Transverse colon (tissue), 4 donors: ENCODE measurements at regions not wholly inside any gene's neighbourhood (a gene's known extent, or its start where the extent isn't known, plus 50 kb on each side); places are given as distances from the start of the nearest gene placed in this dataset.

Source experiments
- CTCF ChIP-seq, 5 experiments: fragments of 200-600 bp in 3 of 5; fragments of 450-650 bp in 2 of 5; sonication (generic) in 3 of 5; IDR thresholded peaks; 1 replicate in 2 of 5; 2 replicates in 3 of 5; pipeline ENCODE4 v1.5.1; 2016 to 2017; ENCODE audit warnings: antibody characterized with exemption in 5 of 5, inconsistent platforms in 3 of 5, mild to moderate bottlenecking in 2 of 5, moderate library complexity in 1 of 5
- POLR2AphosphoS5 ChIP-seq, 3 donors: sonication (generic); formaldehyde crosslinking; IDR thresholded peaks; one replicate each; pipeline ENCODE4 v1.6.1; 2016; ENCODE audit warnings: antibody characterized with exemption in 3 of 3

DNA sequence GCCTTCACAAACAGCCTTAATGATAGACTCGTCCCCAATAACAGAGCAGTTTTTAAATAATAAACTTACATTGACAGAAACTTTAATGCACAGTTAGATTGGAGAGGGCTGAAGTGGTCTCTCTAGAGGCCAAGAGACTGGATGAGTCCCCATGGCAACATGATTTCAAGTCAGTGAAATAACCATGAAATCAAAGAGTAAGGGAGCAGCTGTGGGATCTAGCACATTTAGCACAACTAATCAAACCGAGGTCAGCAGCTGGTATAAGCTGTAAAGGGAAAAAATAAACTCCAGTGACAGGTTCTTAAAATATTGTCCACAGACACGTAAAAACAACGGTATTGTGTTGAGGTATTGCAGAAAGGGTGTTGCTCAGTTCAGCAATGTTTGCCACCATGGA lies 916.6 kb downstream of the DNAH5 start:
- TF ChIP-seq CTCF (IDR thresholded peaks at IDR 0.05), result no peak
- TF ChIP-seq POLR2AphosphoS5 (IDR thresholded peaks at IDR 0.05), result no peak
